Spleen (tissue), 7 donors: ENCODE measurements at regions not wholly inside any gene's neighbourhood (a gene's known extent, or its start where the extent isn't known, plus 50 kb on each side); places are given as distances from the start of the nearest gene placed in this dataset.

Source experiments
- CTCF ChIP-seq, 11 experiments: fragments of 200-600 bp in 7 of 11; fragments of 450-650 bp in 4 of 11; sonication (generic) in 4 of 11; IDR thresholded peaks in 8 of 11; conservative IDR thresholded peaks in 3 of 11; 1 replicate in 7 of 11; 2 replicates in 4 of 11; pipeline versions ENCODE4 v1.4.0 to v1.8.0; 2016 to 2021; ENCODE audit warnings: antibody characterized with exemption in 11 of 11, inconsistent platforms in 4 of 11, mild to moderate bottlenecking in 1 of 11
- POLR2A ChIP-seq, 3 donors: fragments of 450-650 bp; IDR thresholded peaks; one replicate each; pipeline ENCODE4 v1.5.1; 2017; ENCODE audit warnings: antibody characterized with exemption in 3 of 3, mild to moderate bottlenecking in 1 of 3
- POLR2AphosphoS5 ChIP-seq, 3 donors: sonication (generic); formaldehyde crosslinking; IDR thresholded peaks; one replicate each; pipeline ENCODE4 v1.5.1; 2017; ENCODE audit warnings: antibody characterized with exemption in 3 of 3
- donor health status: DM: no; HTN: no; CAD: no; lungs with moderate emphysema.
- donor health status: DM: no; HTN: no; CAD: no.
- donor health status: DM: no; HTN: no; CAD: no.

- TF ChIP-seq CTCF (IDR thresholded peaks at IDR 0.05 in 8 of 11, conservative IDR thresholded peaks at IDR 0.05 in 3 of 11) (no peak), POLR2AphosphoS5 (IDR thresholded peaks at IDR 0.05) (no peak), POLR2A (IDR thresholded peaks at IDR 0.05) (no peak)
These were observed 56.4 kb upstream of the PAK3 start for GRCh38 chrX:111039606-111040005.
